Muscle of leg (tissue), 3 donors: ENCODE measurements at regions not wholly inside any gene's neighbourhood (a gene's known extent, or its start where the extent isn't known, plus 50 kb on each side); places are given as distances from the start of the nearest gene placed in this dataset.

Source experiments
- DNase-seq: peaks from one replicate; pipeline ENCODE4 v3.0.0; 2013
- H3K27ac ChIP-seq: one replicate; pipeline ENCODE4 v1.5.1; 2013; ENCODE audit warnings: mild to moderate bottlenecking, low read length, control low read depth
- H3K27me3 ChIP-seq: one replicate; pipeline ENCODE4 v1.6.1; 2013; ENCODE audit warnings: low read length; ENCODE audit not compliant: control insufficient read depth, insufficient read depth
- H3K36me3 ChIP-seq: one replicate; pipeline ENCODE4 v1.6.1; 2013; ENCODE audit warnings: low read length; ENCODE audit not compliant: control insufficient read depth, insufficient read depth
- H3K4me1 ChIP-seq: one replicate; pipeline ENCODE4 v1.6.1; 2013; ENCODE audit warnings: low read length; ENCODE audit not compliant: control insufficient read depth, insufficient read depth
- H3K4me3 ChIP-seq: one replicate; pipeline ENCODE4 v1.5.1; 2013; ENCODE audit warnings: low read length, control low read depth
- H3K9me3 ChIP-seq: replicated peaks from 2 replicates; pipeline ENCODE4 v1.6.1; 2013; ENCODE audit warnings: low read depth, low read length; ENCODE audit not compliant: control insufficient read depth
- WGBS: methylation state at CpG from one replicate; pipeline ENCODE4 v1.1.5; 2013; ENCODE audit warnings: missing lambda C conversion rate; ENCODE audit not compliant: insufficient coverage; 5-methylcytosine and 5-hydroxymethylcytosine counted together

- Histone ChIP-seq H3K27me3 (no peaks in the 10 kb centered on the region), H3K9me3 (no peaks in the 10 kb centered on the region), H3K27ac (no peak overlapping the region), H3K4me3 (no peak overlapping the region), H3K4me1 (no peaks in the 10 kb centered on the region), H3K36me3 (no peaks in the 10 kb centered on the region)
- DNase-seq, result no peak
These were observed 121.0 kb upstream of the NOL4 start for GRCh38 chr18:34345738-34346137.

- no peaks in the 10 kb centered on the region for H3K36me3 ChIP-seq
- no peaks in the 10 kb centered on the region for H3K27me3 ChIP-seq
- no peak overlapping the region for H3K27ac ChIP-seq
- H3K4me1 ChIP-seq, result no peaks in the 10 kb centered on the region
- DNase-seq, result no peak
- no peaks in the 10 kb centered on the region for H3K9me3 ChIP-seq
- WGBS, result 90% methylated on average over 3 of the region's 3 CpGs
- no peak overlapping the region for H3K4me3 ChIP-seq
These were observed 126.1 kb upstream of the NOL4 start for GRCh38 chr18:34350778-34351177.

GRCh38 chr18:34352385-34353163, 127.9 kb upstream of the NOL4 start:
- H3K9me3 ChIP-seq, result no peaks in the 10 kb centered on the region
- H3K4me1 ChIP-seq, result no peaks in the 10 kb centered on the region
- no peak overlapping the region for H3K27ac ChIP-seq
- H3K36me3 ChIP-seq, result no peaks in the 10 kb centered on the region
- DNase-seq, result no peak
- no peaks in the 10 kb centered on the region for H3K27me3 ChIP-seq
- WGBS, result no CpG with 5 or more reads among the region's 1 CpG
- no peak overlapping the region for H3K4me3 ChIP-seq

- H3K4me1 ChIP-seq, result no peaks in the 10 kb centered on the region
- no peak for DNase-seq
- H3K27me3 ChIP-seq, result no peaks in the 10 kb centered on the region
- H3K27ac ChIP-seq, result no peak overlapping the region
- no peaks in the 10 kb centered on the region for H3K9me3 ChIP-seq
- H3K36me3 ChIP-seq, result no peaks in the 10 kb centered on the region
- H3K4me3 ChIP-seq, result no peak overlapping the region
- WGBS, result 82% methylated on average over 1 of the region's 3 CpGs
These were observed 129.6 kb upstream of the NOL4 start for GRCh38 chr18:34354351-34354750.

- DNase-seq, result no peak
- H3K27ac ChIP-seq, result no peak overlapping the region
- no peaks in the 10 kb centered on the region for H3K36me3 ChIP-seq
- H3K4me1 ChIP-seq, result no peaks in the 10 kb centered on the region
- WGBS, result no CpG with 5 or more reads among the region's 5 CpGs
- no peaks in the 10 kb centered on the region for H3K27me3 ChIP-seq
- no peak overlapping the region for H3K4me3 ChIP-seq
- H3K9me3 ChIP-seq, result no peaks in the 10 kb centered on the region
These were observed 133.3 kb upstream of the NOL4 start for GRCh38 chr18:34357944-34358580.

- H3K4me1 ChIP-seq, result no peaks in the 10 kb centered on the region
- no peaks in the 10 kb centered on the region for H3K27me3 ChIP-seq
- no peaks in the 10 kb centered on the region for H3K9me3 ChIP-seq
- no peak for DNase-seq
- 43% methylated on average over 2 of the region's 2 CpGs for WGBS
- no peaks in the 10 kb centered on the region for H3K36me3 ChIP-seq
- no peak overlapping the region for H3K4me3 ChIP-seq
- H3K27ac ChIP-seq, result no peak overlapping the region
These were observed 134.2 kb upstream of the NOL4 start for GRCh38 chr18:34358923-34359322.

- Histone ChIP-seq H3K27ac (no peak overlapping the region), H3K4me1 (no peaks in the 10 kb centered on the region), H3K4me3 (no peak overlapping the region), H3K36me3 (no peaks in the 10 kb centered on the region), H3K27me3 (no peaks in the 10 kb centered on the region), H3K9me3 (no peaks in the 10 kb centered on the region)
- no CpG with 5 or more reads among the region's 1 CpG for WGBS
- DNase-seq, result no peak
These were observed 140.0 kb upstream of the NOL4 start for GRCh38 chr18:34364699-34365098.

- Histone ChIP-seq H3K36me3 (no peaks in the 10 kb centered on the region), H3K4me3 (no peak overlapping the region), H3K27me3 (no peaks in the 10 kb centered on the region), H3K4me1 (no peaks in the 10 kb centered on the region), H3K27ac (no peak overlapping the region), H3K9me3 (no peaks in the 10 kb centered on the region)
- no CpG with 5 or more reads among the region's 3 CpGs for WGBS
- DNase-seq, result no peak
These were observed 146.1 kb upstream of the NOL4 start for GRCh38 chr18:34370704-34371395.

GRCh38 chr18:34380326-34380725, 155.6 kb upstream of the NOL4 start:
- no peak for DNase-seq
- H3K4me1 ChIP-seq, result no peaks in the 10 kb centered on the region
- H3K27ac ChIP-seq, result no peak overlapping the region
- H3K9me3 ChIP-seq, result no peaks in the 10 kb centered on the region
- H3K4me3 ChIP-seq, result no peak overlapping the region
- WGBS, result no CpG with 5 or more reads among the region's 1 CpG
- H3K36me3 ChIP-seq, result no peaks in the 10 kb centered on the region
- no peaks in the 10 kb centered on the region for H3K27me3 ChIP-seq

- H3K27ac ChIP-seq, result no peak overlapping the region
- H3K4me1 ChIP-seq, result no peaks in the 10 kb centered on the region
- no peaks in the 10 kb centered on the region for H3K27me3 ChIP-seq
- no peaks in the 10 kb centered on the region for H3K9me3 ChIP-seq
- H3K36me3 ChIP-seq, result no peaks in the 10 kb centered on the region
- DNase-seq, result no peak
- H3K4me3 ChIP-seq, result no peak overlapping the region
These were observed 160.6 kb upstream of the NOL4 start for GRCh38 chr18:34385311-34385710.
